ENCODE measurements at regions not wholly inside any gene's neighbourhood (a gene's known extent, or its start where the extent isn't known, plus 50 kb on each side); places are given as distances from the start of the nearest gene placed in this dataset.
"Not testable (repeated sequence)": the region's sequence is repeated elsewhere in the genome, so short reads cannot be mapped to it uniquely, and the experiment has no call there.

- no peak for DNase-seq
Observed at GRCh38 chr2:137888845-137889244, 75.4 kb upstream of the HNMT start.

- DNase-seq = no peak
Observed at GRCh38 chr2:137892739-137893138, 71.5 kb upstream of the HNMT start.

- no peak for DNase-seq
Observed at GRCh38 chr2:137893145-137893544, 71.1 kb upstream of the HNMT start.

GRCh38 chr2:137896467-137896866, 67.8 kb upstream of the HNMT start:
- no peak for DNase-seq

GRCh38 chr2:137897082-137897481, 67.2 kb upstream of the HNMT start:
- no peak for DNase-seq

- DNase-seq = no peak
Observed at GRCh38 chr2:137900421-137901141, 63.7 kb upstream of the HNMT start.

- DNase-seq = no peak
Observed at GRCh38 chr2:137910641-137911040, 53.6 kb upstream of the HNMT start.

GRCh38 chr2:137912371-137912770, 51.9 kb upstream of the HNMT start:
- no peak for DNase-seq

- DNase-seq = no peak
Observed at GRCh38 chr2:137913169-137913568, 51.1 kb upstream of the HNMT start.

- DNase-seq = not testable (repeated sequence)
Observed at GRCh38 chr2:137913648-137914047, 50.6 kb upstream of the HNMT start.

All from right kidney (tissue), 1 donor.